CD4-positive, alpha-beta T cell treated with Interleukin-6 for 4 hours (primary cell): ENCODE measurements at regions not wholly inside any gene's neighbourhood (a gene's known extent, or its start where the extent isn't known, plus 50 kb on each side); places are given as distances from the start of the nearest gene placed in this dataset.
"Not testable (repeated sequence)": the region's sequence is repeated elsewhere in the genome, so short reads cannot be mapped to it uniquely, and the experiment has no call there.

Experiments used
- DNase-seq: peaks from one replicate; pipeline ENCODE4 v3.0.0-alpha.2; 2020; ENCODE audit warnings: mixed read lengths

DNA sequence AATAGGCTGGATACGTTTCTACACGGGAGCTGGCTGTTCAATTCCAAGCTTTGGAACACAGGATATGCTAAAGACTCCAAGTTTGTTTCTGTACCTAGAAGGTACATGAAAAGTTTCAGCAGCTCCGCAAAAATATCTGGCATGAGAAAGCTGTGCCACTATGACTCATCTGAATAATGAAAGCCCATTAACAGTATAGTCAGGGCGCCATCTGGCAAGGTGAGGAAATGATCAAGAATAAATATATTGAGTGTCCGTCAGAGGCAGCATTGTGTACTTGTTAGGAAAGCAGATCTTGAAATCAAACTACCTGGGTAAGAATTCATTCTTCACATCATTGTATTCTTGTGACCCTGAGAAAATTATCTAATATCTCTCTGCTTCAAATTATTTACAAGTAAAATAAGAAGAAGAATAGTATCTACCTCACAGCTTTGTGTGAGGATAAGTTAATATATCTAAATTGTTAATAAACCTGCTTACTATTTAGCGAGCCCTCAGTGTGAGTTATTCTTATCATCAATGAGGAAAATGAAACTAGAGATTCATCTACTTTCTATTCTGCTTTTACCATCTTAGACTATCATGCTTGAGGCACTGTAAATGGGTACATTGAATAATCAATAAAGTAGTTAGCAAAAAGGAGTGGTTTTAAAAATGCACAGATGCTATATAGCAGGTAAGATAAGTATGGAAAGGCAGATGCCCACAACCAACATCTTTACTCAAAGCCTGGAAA, 53.5 kb downstream of the FSCB start:
- DNase-seq = no peak

DNA sequence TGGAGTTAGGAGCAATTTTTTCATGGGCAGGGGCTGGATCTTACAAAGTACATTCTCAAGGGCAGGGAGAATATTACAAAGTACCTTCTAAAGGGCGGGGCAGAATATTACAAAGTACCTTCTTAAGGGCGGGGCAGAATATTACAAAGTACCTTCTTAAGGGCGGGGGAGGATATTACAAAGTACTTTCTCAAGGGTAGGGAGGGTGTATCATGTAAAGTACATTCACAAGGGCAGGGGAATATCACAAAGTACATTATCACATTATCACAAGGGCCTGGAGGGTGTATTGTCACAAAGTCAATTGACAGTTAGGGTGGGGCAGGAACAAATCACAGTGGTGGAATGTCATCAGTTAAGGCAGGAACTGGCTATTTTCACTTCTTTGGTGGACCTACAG, 56.9 kb downstream of the FSCB start:
- DNase-seq = not testable (repeated sequence)

DNA sequence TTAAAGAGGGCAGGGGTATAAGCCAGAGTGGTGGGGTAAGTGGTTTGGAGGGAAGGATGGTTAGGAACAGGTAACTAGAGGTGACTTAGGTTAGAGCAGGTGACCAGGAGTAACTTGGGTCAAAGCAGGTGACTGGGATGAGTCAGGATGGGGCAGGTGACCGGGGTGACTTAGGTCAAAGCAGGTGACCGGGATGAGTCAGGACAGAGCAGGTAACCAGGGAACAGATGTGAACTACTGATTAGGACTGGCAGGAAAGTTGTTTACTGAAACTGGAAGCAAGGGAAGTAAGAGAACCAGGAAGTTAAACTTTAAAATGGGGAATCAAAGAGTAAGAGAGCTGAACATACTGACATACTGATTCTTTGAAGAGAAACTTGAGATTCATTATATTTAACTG, 57.4 kb downstream of the FSCB start:
- DNase-seq = no peak

DNA sequence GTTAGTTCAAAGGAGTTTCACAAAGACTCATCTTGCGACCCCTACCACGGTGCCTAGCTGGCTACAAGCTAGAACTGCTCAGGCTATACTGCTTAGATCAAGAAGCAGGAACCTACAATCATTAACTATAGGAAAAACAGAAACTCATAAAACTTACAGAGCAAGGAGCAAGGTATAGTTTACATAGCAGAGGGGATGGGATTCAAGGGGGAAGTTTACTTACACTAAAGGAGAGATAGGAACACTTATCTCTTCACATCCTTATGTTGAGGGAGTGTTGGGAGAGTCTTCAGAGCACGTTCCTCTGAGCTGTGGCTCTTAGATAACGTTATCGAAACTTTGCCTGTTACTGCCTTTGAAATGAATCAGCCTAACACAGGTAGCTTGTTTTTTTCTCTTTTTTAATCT, 58.1 kb downstream of the FSCB start:
- no peak for DNase-seq

DNA sequence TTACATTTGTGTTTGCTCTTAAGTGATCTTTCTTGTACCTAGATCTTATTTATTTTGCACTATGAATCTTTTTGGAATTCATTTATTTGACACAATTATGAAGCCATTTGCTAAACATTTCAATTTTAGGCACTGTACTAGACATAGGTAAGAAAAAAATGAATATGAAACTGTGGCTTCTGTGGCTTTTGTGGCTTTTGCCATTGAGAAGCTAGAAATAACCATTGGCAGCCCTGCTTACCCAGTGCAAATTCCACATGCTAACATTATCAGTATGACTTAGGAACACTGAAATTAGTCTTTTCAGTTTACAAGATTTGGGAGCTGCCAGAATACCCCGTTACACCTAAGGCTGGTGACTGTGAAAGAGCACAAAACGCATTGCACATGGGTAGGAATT, 60.1 kb downstream of the FSCB start:
- DNase-seq = no peak

DNA sequence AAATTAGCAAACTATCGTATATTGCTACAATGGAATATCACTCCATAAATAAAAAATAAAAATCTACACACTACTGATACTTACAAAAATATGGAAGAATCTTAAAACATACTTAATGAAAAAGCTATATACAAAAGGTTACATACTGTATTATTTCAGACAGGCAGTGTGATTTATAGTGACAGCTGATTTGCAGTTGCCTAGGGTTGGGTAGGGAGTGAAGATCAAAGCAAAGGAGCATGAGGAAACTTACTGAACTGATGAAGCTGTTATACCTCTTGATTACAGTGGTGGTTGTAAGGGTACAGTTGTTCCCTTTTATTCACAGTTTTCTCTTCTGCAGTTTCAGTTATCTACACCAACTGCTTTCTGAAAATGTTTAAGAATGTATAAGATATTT, 62.6 kb downstream of the FSCB start:
- no peak for DNase-seq

DNA sequence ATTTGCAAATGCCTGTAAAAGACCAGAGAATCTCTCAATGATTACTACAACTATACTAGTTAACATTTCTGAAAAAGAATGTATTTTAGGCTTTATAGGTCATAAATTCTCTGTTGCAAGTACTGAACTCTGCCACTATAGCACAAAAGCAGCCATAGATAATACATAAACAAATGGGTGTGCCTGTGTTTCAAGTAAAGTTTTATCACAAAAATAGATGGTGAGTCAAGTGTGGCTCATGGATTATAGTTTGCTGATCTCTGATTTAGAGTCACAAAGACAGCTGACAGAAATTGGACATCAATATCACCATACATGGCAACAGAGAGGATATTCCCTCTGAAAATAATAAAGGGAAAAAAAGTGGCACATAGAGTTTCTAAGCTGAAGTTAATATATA, 68.1 kb downstream of the FSCB start:
- no peak for DNase-seq

DNA sequence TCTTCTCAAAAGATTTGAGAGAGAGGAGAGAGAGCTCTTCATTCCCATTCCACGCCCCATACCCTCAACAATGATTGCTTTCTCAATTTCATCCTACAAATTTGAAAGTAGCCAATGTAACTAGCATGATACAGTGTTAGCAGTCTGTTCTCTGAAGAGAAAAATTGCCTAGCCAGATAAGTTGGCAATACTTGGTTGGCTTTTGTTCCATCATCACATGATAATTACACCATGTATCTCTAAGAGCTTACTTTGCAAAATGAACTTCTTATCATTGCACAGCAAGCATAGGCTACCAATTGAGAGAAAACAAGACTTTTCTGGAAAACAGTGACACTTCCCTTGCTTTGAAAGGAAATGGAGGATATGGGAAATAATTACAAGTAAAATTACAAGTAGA, 68.9 kb downstream of the FSCB start:
- DNase-seq = no peak

DNA sequence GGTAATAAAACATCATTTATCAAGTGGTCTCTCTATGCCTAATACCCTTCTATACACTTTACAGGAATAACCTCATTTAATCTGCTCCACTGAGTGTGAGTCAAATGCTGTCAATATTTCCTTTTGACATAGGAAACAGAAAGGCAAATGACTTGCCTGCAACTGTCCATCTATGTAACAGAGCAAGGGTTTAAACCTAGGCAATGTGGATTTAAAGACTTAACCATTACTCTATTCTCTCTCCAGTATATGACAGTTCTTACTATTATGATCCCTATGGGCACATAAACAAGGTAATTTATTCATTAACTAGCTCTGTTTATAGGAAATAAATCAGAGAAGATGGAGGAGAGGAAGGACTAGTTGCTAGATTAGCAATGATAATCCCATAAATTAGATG, 70.6 kb downstream of the FSCB start:
- no peak for DNase-seq

DNA sequence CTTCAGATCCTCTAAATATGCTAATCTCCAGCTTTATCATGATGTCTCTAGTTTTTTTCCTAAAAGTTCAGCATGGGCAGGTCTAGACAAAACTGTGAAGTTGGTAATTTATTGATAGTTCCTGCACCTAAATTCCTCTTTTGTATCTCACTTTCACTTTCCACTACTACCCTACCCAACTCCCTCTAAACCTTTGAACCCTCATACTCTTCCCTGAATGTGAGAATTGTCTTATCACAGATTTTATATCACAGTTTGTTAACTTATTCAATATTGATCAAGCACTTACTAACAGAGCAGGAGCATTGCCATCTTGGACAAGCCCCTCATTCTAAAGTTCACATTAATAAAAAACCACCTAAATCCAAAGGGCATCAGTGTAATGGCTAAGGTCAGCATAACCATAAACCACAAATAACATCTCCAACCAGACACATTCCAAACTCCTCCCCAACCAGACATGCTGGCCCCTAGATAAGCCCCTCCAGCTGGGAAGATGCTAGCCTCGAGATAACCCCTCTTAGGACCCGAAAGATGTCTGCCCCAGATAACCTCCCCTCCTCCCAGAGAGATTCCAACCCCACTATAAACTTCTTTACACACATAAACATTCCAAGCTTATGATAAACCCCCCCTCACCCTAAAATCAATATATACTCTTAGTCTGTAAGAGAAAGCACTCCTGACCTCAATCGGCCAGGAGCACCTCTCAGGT, 78.7 kb downstream of the FSCB start:
- DNase-seq = no peak

DNA sequence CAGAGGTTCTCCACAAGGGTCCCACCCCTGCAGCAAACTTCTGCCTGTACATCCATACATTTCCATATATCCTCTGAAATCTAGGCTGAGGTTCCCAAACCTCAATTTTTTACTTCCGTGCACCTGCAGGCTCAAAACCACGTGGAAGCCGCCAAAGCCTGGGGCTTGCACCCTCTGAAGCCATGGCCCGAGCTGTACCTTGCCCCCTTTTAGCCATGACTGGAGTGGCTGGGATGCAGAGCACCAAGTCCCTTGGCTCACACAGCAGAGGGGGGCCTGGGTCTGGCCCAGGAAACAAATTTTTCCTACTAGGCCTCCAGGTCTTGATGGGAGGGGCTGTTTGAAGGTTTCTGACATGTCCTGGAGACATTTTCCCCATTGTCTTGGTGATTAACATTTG, 84.4 kb downstream of the FSCB start:
- no peak for DNase-seq

DNA sequence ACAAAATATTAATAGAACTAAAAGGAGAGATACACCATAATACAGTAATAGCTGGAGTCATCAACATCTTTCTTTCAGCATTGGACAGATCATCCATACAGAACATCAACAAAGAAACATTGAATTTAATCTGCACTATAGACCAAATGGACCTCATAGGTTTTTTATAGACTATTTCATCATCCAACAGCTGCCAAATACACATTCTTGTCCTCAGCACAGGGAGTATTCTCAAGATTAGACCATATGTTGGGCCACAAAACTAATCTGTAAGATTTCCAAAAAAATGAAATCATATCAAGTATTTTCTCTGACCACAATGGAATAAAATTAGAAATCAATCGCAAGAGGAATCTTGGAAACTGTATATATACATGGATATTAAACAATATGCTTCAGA, 86.9 kb downstream of the FSCB start:
- no peak for DNase-seq

DNA sequence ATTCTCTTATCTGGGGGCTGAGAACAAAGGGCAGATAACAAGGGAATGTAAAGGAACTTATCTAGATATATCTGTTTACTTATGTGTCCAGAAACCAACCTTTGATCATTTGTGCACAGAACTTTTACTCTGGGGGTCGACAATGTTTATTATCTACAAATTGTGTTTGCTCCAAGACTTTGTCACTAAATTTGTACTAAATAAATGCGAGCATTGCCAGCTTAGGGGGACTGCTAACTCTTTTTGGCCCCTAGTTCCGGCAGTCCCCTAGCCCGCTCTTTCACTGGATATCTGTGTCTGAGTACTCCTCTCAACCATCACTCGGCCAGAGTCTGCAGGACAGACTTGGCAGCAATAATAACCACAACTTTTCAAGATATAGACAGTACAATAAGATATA, 88.2 kb downstream of the FSCB start:
- DNase-seq = no peak

DNA sequence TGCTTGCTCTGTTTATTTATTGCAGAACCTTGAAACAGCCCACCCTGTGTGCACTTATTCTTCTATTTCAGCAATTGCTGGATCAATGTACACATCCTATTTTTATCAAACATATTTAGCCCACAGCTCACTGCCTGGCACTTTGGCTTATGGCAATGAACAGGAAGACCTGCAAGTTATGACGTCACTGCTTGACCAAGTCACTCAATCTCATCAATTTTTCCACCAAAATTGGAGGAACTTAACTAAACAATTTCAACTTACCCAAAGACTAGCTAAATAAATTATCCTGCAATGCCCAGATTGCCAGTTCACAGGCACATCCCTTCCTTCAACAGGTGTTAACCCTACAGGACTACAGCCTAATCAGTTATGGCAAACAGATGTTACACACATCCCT, 89.3 kb downstream of the FSCB start:
- DNase-seq = no peak

DNA sequence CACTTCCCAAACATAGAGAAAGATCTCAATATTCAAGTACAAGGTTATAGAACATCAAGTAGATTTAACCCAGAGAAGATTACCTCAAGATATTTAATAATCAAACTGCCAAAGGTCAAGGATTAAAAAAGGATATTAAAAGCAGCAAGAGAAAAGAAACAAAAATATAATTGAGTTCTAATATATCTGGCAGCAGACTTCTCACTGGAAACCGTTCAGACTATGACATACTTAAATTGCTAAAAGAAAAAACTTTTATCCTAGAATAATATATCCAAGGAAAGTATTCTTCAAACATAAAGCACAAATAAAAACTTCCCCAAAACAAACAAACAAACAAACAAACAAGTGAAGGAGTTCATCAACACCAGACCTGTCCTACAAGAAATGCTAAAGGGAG, 92.4 kb downstream of the FSCB start:
- no peak for DNase-seq

DNA sequence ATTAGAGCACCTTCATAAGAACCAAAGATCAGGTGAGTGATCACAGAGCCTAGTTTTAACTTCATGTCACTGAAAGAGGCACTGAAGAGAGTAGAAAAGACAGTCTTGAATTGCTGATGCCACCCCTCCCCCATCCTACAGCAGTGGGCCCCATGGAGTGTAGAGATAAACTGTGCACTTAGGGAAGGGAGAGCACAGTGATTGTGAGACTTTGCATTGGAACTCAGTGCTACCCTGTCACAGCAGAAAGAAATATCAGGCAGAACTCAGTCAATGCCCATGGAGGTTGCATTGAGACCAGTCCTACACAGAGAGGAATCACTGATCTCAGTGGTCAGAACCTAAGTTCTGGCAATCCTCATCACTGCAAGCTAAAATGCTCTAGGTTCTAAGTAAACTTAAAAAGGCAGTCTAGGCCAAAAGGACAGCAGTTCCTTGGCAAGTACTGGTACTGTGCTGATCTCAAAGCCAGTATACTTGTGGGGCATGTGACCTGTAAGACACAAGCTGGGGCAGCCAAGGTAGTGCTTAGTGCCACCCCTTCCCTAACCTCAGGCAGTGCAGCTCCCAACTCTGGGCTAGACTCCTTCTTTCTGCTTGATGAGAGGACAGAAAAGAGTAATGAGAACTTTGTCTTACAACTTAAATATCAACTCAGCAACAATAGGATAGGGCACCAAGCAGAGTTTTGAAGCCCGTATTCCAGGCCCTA, 94.1 kb downstream of the FSCB start:
- no peak for DNase-seq

DNA sequence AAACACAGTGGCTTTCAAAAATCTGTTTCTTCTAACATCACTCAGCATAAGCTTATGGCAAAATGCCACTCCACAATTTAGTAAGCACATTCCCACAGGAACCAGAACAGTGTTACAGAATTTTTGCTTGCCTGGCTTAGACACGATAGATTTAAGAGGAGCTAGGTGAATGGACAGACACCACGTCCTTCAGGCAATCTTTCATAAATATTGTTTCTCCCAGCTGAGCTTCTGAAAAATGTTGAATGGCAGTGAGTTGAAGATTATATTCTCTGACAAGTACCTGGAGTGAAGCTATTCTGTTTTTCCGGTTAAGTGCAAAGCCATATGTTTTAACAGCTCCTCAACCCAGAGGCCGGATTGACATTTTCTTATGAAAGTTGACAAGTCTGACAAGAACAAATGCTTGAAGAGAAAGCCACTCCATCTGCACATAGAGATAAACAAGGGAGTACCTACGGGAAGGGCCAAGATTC, 102.0 kb downstream of the FSCB start:
- no peak for DNase-seq

DNA sequence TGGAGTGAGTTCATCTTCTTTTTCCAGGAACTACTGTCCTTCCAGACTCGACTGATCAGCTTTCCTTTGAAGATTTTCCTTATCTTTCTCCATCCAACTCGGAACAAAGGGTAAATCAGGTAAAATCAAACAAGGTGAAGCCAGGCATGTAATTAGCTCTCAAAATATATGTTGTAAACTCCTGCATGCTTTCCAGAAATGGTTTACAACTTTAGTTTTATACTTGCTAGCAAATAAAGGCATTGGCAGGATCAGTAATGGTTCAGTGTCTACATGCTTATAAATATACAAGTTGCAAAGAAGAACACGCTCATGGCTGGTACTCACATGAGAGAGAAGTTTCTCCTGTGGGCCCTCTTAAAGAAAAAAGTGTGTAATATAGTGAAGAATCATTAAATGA, 102.5 kb downstream of the FSCB start:
- no peak for DNase-seq

DNA sequence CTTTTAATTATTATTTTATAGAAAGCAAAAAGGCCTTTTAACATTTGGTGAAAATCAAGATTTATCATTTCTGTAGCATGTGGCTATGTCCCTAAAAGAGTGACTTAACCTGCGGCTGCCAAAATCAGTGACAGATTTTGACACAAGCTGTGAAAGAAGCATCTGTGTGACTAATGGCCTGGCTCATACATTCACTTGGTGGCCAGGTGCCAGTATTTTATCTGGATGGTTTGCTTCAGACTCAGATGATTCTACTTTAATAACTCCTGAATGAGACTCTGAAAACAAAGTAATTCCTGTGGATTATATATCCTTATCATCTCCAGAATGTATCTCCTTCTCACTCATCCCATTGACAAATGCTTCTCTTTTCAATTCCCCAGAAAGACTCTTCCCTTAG, 103.0 kb downstream of the FSCB start:
- no peak for DNase-seq

DNA sequence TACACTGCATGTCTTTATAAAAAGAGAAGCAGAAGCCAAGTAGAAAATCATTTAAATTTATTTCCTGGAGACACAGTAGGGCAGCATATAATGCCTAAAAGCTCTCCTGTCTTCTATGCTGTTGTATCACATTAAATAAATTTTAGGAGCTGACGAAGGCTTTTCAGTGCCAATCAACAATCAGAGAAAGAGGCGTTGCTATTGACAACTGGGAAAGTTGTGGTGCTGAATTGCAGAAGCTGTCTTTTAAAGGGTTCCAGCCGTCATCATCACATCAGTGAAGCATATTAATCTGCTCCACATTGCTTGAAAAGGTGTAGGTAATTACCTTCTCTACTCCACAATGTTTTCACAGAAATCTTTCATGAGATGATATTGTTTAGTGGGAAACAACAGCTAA, 103.9 kb downstream of the FSCB start:
- no peak for DNase-seq

DNA sequence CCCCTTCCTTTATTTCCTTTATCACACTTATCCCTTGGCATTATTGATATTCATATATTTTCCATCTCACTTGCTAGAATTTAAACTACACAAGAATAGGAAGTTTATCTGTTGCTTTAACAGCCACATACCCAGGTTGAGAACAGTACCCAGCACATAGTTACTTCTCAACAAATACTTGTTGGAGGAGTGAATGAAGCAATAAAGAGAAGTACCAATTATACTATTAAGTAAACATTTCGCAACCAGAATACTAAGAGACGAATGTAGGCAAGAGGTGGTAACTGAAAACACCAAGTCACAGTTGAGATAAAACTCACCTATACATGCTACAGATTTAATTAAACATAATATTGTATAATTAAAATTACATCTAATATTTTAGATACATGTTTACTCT, 110.9 kb downstream of the FSCB start:
- DNase-seq = no peak

DNA sequence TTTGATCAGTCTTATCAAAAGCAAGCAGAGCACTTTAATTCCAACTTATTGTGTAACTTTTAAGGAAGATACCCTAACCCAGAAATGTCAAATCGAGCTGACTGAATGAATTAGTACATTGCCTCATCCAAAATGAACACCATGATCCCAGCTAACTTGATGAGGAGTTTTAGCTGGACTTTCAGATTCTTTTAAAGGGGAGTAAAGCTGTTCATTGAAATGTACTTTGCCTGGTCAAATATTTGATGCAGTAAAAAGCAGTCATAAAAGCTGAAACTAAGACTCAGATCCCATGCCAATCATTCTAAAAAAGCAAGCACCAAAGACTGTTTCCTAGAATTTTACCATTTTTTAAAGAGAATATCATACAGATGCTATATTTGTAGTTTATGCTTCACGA, 114.1 kb downstream of the FSCB start:
- no peak for DNase-seq

DNA sequence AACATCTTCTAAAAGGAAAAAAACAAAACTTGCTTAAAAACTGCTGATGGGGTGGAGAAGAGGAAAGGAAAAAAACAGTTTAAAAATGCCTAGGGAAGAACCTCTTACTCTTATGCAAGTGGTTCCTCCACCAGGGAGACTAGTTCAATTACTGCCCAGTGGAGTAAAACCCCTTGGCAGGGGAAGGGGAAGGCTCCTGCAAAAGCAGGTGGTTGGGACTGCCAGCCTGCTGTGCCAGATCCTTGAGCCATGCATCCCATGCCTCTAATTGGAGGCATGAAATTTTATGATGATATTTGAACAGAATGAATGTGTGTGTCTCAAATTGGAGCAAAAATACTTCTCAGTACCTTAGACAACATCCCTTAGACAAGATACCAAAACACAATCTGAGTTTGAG, 118.8 kb downstream of the FSCB start:
- no peak for DNase-seq

DNA sequence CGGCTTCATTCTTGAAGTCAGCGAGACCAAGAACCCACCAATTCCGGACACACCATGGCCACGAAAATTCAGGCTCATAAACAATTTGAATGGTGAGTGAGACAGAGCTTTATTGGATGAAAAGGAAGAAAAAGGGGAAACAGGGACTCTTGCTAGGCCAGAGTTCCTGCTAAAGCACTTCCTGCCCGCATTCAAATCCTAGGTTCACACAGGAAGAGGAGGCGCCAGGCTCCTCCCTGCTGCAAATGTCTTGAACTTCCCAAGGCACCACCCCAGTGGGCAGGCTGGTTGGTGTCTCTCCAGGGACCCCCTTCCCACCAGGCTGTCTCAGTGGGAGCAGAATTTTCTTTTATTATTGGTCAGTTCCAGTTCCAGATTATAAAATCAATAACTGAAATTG, 121.2 kb downstream of the FSCB start:
- no peak for DNase-seq
